ENCODE measurements at regions not wholly inside any gene's neighbourhood (a gene's known extent, or its start where the extent isn't known, plus 50 kb on each side); places are given as distances from the start of the nearest gene placed in this dataset.

DNA sequence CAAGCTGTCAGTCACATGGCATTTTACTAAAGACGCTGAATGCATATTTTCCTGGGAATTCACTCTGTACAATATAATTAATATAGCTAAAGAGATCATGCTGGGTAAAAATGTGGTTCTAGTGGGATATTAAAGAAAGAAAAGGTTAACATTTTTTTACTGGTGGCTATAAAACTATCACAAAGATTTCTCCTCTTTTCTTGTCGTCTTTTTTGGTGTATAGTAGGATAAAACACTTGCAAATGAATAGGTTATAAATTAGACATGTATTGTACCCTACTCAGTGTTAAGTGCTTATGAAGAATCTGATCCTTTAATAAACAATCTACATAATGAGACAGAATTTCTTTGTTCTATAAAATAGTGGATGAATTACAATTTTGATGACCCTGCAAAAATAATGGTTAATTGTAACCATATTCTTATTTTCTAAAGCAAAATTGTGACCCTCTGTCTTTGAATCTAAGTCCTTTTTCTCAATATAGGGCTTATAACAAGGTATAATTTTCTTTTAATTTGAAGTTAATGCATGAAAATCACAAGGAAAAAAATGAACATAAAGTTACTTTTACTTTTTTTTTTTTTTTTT lies 1540.4 kb upstream of the GOT2 start:
- Mint-ChIP-seq H3K4me3 (no peak overlapping the region), H3K27ac (no peak overlapping the region), H3K27me3 (ENCODE audit: low read depth) (no peaks in the 10 kb centered on the region), H3K36me3 (ENCODE audit: low read depth) (no peaks in the 10 kb centered on the region), H3K9me3 (peaks cover 2% of the 10 kb centered on the region), H3K4me1 (ENCODE audit: low read depth) (no peaks in the 10 kb centered on the region)
- CTCF ChIA-PET = no interaction called here
- no peak for DNase-seq
- intact Hi-C loops (cut with micrococcal nuclease) = no loop called here

DNA sequence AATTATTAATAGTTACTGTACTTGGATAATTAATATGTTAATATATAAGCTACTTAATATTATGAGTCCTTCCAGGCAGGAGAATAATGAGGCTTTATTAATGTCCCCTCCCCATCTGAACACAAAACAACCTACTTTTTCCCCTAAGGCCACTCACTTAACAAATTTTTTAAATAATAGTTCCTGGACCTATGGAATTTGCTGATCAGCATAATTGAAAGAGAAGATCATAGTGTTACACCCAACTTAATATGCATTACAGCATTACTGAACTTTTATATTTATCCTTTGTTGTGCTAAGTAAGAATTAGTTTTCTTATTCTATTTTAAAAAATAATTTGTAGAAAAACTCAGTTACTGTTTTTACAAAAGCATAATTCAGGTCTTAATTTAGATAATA lies 1537.7 kb upstream of the GOT2 start:
- intact Hi-C loops (cut with micrococcal nuclease) = no loop called here
- no peak for DNase-seq
- no peak overlapping the region for H3K4me3 Mint-ChIP-seq
- H3K9me3 Mint-ChIP-seq = peaks cover 2% of the 10 kb centered on the region
- H3K36me3 Mint-ChIP-seq (ENCODE audit: low read depth) = no peaks in the 10 kb centered on the region
- H3K27ac Mint-ChIP-seq = no peak overlapping the region
- no peaks in the 10 kb centered on the region for H3K27me3 Mint-ChIP-seq (ENCODE audit: low read depth)
- H3K4me1 Mint-ChIP-seq (ENCODE audit: low read depth) = no peaks in the 10 kb centered on the region
- CTCF ChIA-PET = no interaction called here

DNA sequence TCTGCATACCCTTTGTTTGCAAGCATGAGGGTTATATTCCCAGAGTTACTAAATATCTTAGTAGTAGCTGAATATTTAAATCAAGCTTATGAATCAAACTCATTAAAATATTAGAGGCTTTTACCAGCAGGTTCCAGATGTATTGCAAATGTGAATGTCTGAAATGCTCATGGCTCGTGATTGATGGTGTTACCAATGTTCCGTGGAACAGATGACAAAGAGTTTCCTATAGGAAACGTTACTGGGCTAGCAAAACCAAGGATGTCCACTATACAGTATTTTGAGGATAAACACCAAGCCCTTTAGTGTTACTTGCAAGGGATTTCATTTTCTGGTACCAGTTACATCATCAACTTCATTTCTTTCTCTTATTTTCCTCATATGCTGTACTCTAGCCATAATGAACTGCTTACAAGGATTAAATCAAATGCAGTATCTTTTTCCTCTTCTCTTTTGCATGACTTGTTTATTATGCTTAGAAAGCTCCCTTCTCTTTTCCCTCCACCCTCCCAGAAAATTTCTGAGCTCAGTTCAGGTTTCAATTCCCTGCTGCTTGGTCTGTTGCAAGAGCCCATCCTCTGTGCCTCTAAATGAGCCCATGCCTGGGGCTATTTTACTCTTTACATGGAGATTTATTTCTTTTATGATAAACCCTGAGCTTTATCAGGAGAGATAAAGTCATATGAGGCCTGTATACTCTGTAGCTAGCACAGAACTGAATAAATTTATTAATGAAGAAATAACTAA lies 1537.1 kb upstream of the GOT2 start:
- H3K9me3 Mint-ChIP-seq = peaks cover 2% of the 10 kb centered on the region
- H3K4me1 Mint-ChIP-seq (ENCODE audit: low read depth) = no peaks in the 10 kb centered on the region
- H3K27ac Mint-ChIP-seq = no peak overlapping the region
- CTCF ChIA-PET = no interaction called here
- intact Hi-C loops (cut with micrococcal nuclease) = no loop called here
- H3K36me3 Mint-ChIP-seq (ENCODE audit: low read depth) = no peaks in the 10 kb centered on the region
- H3K4me3 Mint-ChIP-seq = no peak overlapping the region
- H3K27me3 Mint-ChIP-seq (ENCODE audit: low read depth) = no peaks in the 10 kb centered on the region
- no peak for DNase-seq

DNA sequence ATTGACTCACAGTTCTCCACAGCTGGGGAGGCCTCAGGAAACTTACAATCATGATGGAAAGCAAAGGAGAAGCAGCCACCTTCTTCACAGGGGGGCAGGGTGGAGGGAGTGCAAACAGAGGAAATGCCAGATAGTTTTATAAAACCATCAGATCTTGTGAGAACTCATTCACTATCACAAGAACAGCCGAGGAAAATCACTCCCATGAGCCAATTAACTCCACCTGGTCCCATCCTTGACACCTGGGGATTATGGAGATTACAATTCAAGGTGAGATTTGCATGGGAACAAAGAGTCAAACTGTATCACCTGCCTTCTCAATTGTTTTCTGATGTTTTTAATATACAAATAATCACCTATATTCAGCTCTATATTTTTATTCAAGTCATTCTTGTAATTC lies 1527.3 kb upstream of the GOT2 start:
- Mint-ChIP-seq H3K4me3 (no peak overlapping the region), H3K36me3 (ENCODE audit: low read depth) (no peaks in the 10 kb centered on the region), H3K27ac (no peak overlapping the region), H3K27me3 (ENCODE audit: low read depth) (no peaks in the 10 kb centered on the region), H3K9me3 (peaks cover 3% of the 10 kb centered on the region), H3K4me1 (ENCODE audit: low read depth) (no peaks in the 10 kb centered on the region)
- no peak for DNase-seq
- CTCF ChIA-PET = no interaction called here
- intact Hi-C loops (cut with micrococcal nuclease) = no loop called here

DNA sequence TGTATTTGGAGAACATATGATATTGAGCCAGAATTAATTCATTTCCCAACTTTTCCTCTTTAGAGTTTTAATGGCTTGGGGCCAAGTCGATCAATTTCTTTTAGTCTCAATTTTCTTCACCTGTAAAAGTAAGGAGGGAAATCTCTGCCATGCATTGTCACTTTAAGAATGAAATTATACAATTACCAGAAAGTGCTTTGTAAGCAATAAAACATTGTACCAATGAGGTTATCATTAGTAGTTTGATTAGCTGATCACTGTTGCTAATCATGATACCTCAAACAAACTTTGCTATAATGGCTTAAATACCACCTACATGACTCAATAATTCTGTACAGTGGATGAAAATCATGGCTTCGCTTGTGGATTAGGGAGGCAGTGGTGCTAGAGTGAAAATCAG lies 1525.8 kb upstream of the GOT2 start:
- Mint-ChIP-seq H3K4me1 (ENCODE audit: low read depth) (no peaks in the 10 kb centered on the region), H3K36me3 (ENCODE audit: low read depth) (no peaks in the 10 kb centered on the region), H3K9me3 (peaks cover 5% of the 10 kb centered on the region), H3K27ac (no peak overlapping the region), H3K4me3 (no peak overlapping the region), H3K27me3 (ENCODE audit: low read depth) (no peaks in the 10 kb centered on the region)
- CTCF ChIA-PET = no interaction called here
- no peak for DNase-seq
- intact Hi-C loops (cut with micrococcal nuclease) = no loop called here

DNA sequence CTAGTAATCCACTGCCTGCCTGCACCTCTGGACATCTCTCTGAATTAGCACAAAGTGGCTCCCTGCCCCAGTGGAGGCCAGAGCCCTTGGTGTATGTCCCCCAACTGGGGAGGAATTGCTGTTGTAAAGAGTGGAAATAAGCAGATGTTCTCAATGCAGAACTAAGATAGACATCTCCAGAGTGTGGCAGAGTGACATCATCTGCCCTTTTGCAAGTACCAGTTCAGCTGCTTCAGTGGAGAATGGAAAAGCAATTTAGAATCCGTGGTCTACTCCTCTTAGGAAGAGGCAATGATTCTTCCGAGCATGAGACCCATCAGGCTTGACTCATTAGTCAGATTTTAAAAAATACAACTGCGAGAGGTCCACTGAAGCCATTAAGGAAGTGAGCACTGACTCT lies 1512.0 kb upstream of the GOT2 start:
- Mint-ChIP-seq H3K27me3 (ENCODE audit: low read depth) (no peaks in the 10 kb centered on the region), H3K27ac (no peak overlapping the region), H3K9me3 (no peaks in the 10 kb centered on the region), H3K4me1 (ENCODE audit: low read depth) (no peaks in the 10 kb centered on the region), H3K36me3 (ENCODE audit: low read depth) (no peaks in the 10 kb centered on the region), H3K4me3 (no peak overlapping the region)
- CTCF ChIA-PET = no interaction called here
- intact Hi-C loops (cut with micrococcal nuclease) = no loop called here
- DNase-seq = no peak

DNA sequence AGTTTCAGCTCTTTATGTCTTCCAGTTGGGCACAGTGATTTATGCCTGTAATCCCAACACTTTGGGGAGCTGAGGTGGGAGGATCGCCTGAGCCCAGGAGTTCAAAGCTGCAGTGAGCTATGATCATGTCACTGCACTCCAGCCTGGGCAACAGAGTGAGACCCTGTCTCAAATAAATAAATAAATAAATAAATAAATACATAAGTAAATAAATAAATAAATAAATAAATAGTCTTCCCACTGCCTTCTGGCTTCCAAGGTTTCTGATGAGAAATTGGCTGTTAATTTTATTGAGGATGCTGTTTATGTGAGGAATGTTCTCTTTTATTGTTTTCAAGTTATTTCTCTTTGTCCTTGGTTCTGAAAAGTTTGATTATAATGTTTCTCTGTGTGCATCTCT lies 1507.6 kb upstream of the GOT2 start:
- Mint-ChIP-seq H3K4me3 (no peak overlapping the region), H3K9me3 (peaks cover 3% of the 10 kb centered on the region), H3K4me1 (ENCODE audit: low read depth) (no peaks in the 10 kb centered on the region), H3K27me3 (ENCODE audit: low read depth) (no peaks in the 10 kb centered on the region), H3K27ac (no peak overlapping the region), H3K36me3 (ENCODE audit: low read depth) (no peaks in the 10 kb centered on the region)
- DNase-seq = no peak
- CTCF ChIA-PET = no interaction called here
- intact Hi-C loops (cut with micrococcal nuclease) = no loop called here

DNA sequence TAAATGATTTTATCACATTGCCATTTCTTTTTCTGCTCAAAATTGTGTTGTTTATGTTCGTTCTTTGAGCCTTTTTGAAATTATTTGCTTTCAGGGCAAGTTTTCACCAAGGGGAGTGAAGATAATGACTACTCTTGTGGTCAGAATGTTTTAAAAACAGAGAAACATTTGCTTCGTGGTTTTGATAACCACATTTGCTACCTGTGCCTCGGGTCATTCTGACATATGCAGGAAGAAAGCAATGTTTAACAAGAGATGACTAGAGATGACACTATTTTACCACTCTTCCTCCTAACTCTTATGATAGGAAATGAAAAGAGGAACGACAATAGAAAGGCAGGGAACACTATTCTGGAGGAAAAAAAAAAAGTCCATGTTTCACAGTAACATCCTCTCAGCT lies 1496.5 kb upstream of the GOT2 start:
- H3K4me3 Mint-ChIP-seq = no peak overlapping the region
- CTCF ChIA-PET = no interaction called here
- H3K36me3 Mint-ChIP-seq (ENCODE audit: low read depth) = no peaks in the 10 kb centered on the region
- H3K4me1 Mint-ChIP-seq (ENCODE audit: low read depth) = no peaks in the 10 kb centered on the region
- no peak for DNase-seq
- intact Hi-C loops (cut with micrococcal nuclease) = no loop called here
- H3K27ac Mint-ChIP-seq = no peak overlapping the region
- no peaks in the 10 kb centered on the region for H3K27me3 Mint-ChIP-seq (ENCODE audit: low read depth)
- H3K9me3 Mint-ChIP-seq = peaks cover 8% of the 10 kb centered on the region

DNA sequence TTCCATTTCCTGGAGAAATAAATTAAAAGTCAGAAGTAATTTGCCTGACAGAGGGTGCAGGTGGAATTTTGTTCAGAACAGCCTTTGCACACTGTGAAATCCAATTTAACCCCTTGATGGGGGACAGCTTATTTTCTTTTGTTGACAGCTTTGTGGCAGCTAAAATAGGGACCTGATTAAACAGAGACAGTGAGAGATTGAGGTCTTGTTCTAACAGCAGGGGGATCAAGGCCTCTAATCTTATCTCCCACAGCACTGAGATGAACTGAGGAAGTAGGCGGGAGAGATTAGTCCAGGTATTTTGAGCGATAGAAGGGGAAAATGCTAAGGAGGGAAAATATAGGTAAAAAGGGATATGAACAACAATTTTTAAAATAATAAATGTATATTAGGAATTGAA lies 1491.4 kb upstream of the GOT2 start:
- intact Hi-C loops (cut with micrococcal nuclease) = no loop called here
- no peaks in the 10 kb centered on the region for H3K27me3 Mint-ChIP-seq (ENCODE audit: low read depth)
- no peaks in the 10 kb centered on the region for H3K36me3 Mint-ChIP-seq (ENCODE audit: low read depth)
- H3K9me3 Mint-ChIP-seq = peaks cover 3% of the 10 kb centered on the region
- H3K27ac Mint-ChIP-seq = no peak overlapping the region
- CTCF ChIA-PET = interaction anchor here (0.6 kb wide), 2 partner anchors 19 to 55 kb away, joined by 4 read pairs; no protein-coding TSS in a partner anchor
- H3K4me3 Mint-ChIP-seq = no peak overlapping the region
- no peaks in the 10 kb centered on the region for H3K4me1 Mint-ChIP-seq (ENCODE audit: low read depth)
- DNase-seq = no peak

DNA sequence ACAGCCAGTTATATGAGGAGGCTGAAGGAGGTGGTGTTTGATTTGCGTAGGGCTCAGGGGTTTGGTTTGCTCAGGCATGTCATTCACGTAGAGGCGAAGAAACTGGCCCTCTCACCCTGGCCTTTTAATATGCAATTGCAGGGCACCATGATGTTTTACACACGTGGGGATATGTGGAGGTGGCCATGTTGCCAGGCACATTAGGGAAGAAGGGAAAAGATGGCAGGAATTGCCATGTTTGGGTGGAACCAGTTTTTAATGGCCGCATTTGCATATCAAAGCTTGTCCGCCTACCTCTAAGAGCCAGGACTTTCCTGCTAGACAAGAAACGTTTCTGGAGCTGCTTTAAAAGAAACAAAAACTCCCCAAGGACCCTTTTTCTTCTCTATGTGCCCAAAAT lies 1483.7 kb upstream of the GOT2 start:
- CTCF ChIA-PET = no interaction called here
- H3K4me3 Mint-ChIP-seq = no peak overlapping the region
- H3K36me3 Mint-ChIP-seq (ENCODE audit: low read depth) = no peaks in the 10 kb centered on the region
- no peaks in the 10 kb centered on the region for H3K27me3 Mint-ChIP-seq (ENCODE audit: low read depth)
- intact Hi-C loops (cut with micrococcal nuclease) = no loop called here
- peaks cover 3% of the 10 kb centered on the region for H3K9me3 Mint-ChIP-seq
- DNase-seq = no peak
- H3K4me1 Mint-ChIP-seq (ENCODE audit: low read depth) = no peaks in the 10 kb centered on the region
- H3K27ac Mint-ChIP-seq = no peak overlapping the region

DNA sequence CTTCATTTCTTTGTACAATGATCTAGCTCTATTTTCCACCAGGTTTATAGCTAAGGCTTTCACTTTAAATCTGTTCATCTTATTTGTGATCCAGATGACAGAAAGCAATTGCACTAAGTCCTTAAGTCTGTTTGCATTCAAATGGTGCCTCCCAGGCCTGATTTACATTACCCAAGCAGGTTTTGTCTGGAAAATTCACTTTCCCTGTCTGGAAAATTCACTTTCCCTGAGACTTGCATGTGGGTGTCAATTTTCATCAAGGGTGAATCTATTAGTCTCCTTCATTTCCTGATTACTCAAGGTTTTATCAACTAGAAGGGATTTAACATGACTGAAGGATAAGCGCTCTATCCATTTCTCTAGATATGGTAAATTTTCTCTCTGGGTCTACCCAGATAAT lies 1480.2 kb upstream of the GOT2 start:
- no peak overlapping the region for H3K4me3 Mint-ChIP-seq
- no peak for DNase-seq
- H3K27me3 Mint-ChIP-seq (ENCODE audit: low read depth) = no peaks in the 10 kb centered on the region
- no peaks in the 10 kb centered on the region for H3K36me3 Mint-ChIP-seq (ENCODE audit: low read depth)
- H3K27ac Mint-ChIP-seq = no peak overlapping the region
- H3K9me3 Mint-ChIP-seq = no peaks in the 10 kb centered on the region
- intact Hi-C loops (cut with micrococcal nuclease) = no loop called here
- CTCF ChIA-PET = no interaction called here
- no peaks in the 10 kb centered on the region for H3K4me1 Mint-ChIP-seq (ENCODE audit: low read depth)

DNA sequence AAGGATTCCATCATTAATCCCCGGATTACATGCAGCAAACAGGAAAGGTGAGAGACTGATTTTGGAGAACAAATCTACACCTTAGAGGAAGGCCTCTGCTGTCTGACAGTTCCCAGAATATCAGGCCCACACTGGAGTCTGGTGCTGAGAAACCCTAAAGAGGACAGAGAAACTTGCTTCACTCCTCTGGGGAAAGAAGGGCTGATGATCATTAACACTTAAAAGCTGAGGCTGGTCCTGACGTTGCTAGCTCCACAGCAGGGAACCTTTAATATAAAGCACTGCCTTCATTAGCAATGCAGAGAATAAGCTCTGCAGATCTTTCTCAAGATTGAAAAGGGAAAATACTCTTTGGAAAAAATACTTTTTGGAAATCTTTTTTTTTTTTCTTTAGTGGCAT lies 1472.4 kb upstream of the GOT2 start:
- Mint-ChIP-seq H3K4me1 (ENCODE audit: low read depth) (no peaks in the 10 kb centered on the region), H3K27ac (no peak overlapping the region), H3K27me3 (ENCODE audit: low read depth) (no peaks in the 10 kb centered on the region), H3K4me3 (no peak overlapping the region), H3K9me3 (no peaks in the 10 kb centered on the region), H3K36me3 (ENCODE audit: low read depth) (no peaks in the 10 kb centered on the region)
- CTCF ChIA-PET = interaction anchor here (0.6 to 0.7 kb wide), 2 partner anchors 19 to 371 kb away, joined by 4 to 6 read pairs; no protein-coding TSS in a partner anchor
- intact Hi-C loops (cut with micrococcal nuclease) = no loop called here
- DNase-seq = no peak

DNA sequence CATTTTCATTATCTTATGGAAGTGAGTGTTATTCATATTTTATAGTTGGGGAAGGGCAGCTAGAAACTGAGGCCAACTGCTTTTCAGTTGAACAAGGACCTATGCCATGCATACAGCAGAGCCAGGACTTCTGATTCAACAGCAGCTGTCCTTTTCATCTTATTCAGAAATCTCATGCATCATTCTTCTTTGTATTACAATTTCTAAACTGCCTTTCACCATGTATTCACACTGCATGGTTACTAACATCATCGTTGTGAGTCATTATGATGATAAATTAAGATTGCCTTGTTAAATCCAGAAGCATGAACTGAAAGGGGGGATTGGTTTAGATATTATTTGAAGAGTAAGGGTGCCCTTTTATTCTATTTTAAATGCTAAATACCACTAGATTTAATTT lies 1470.1 kb upstream of the GOT2 start:
- H3K9me3 Mint-ChIP-seq = peaks cover 4% of the 10 kb centered on the region
- no peaks in the 10 kb centered on the region for H3K27me3 Mint-ChIP-seq (ENCODE audit: low read depth)
- H3K27ac Mint-ChIP-seq = no peak overlapping the region
- CTCF ChIA-PET = no interaction called here
- intact Hi-C loops (cut with micrococcal nuclease) = no loop called here
- H3K4me1 Mint-ChIP-seq (ENCODE audit: low read depth) = no peaks in the 10 kb centered on the region
- no peaks in the 10 kb centered on the region for H3K36me3 Mint-ChIP-seq (ENCODE audit: low read depth)
- DNase-seq = no peak
- no peak overlapping the region for H3K4me3 Mint-ChIP-seq
